Astrocyte (in vitro differentiated cells and primary cell): ENCODE measurements at regions not wholly inside any gene's neighbourhood (a gene's known extent, or its start where the extent isn't known, plus 50 kb on each side); places are given as distances from the start of the nearest gene placed in this dataset.

Experiments
- CTCF ChIP-seq: IDR thresholded peaks from 2 replicates; pipeline ENCODE4 v1.5.1; 2011; ENCODE audit warnings: low read depth, mild to moderate bottlenecking, inconsistent platforms, low read length, moderate library complexity; ENCODE audit not compliant: insufficient read depth
- EZH2 ChIP-seq: IDR thresholded peaks from 2 replicates; pipeline ENCODE4 v1.6.1; 2012; ENCODE audit warnings: mild to moderate bottlenecking, low read length, inconsistent platforms; ENCODE audit not compliant: insufficient read depth

GRCh38 chr13:88223958-88224357, 552.8 kb downstream of the SLITRK5 start:
- TF ChIP-seq CTCF (no peak), EZH2 (no peak)
